ENCODE measurements at regions not wholly inside any gene's neighbourhood (a gene's known extent, or its start where the extent isn't known, plus 50 kb on each side); places are given as distances from the start of the nearest gene placed in this dataset.

- TF ChIP-seq TCF4 (CRISPR knock-in tag; IDR thresholded peaks at IDR 0.05; ENCODE audit: borderline replicate concordance) (no peak), RARB (CRISPR knock-in tag; IDR thresholded peaks at IDR 0.05) (no peak), ISL1 (CRISPR knock-in tag; IDR thresholded peaks at IDR 0.05) (no peak), ARNTL (CRISPR knock-in tag; IDR thresholded peaks at IDR 0.05; ENCODE audit: borderline replicate concordance, low read depth) (no peak), TOX (CRISPR knock-in tag; IDR thresholded peaks at IDR 0.05; ENCODE audit: borderline replicate concordance) (no peak), SNAI2 (CRISPR knock-in tag; IDR thresholded peaks at IDR 0.05) (no peak), OSR1 (CRISPR knock-in tag; IDR thresholded peaks at IDR 0.05) (no peak), ZFP30 (CRISPR knock-in tag; IDR thresholded peaks at IDR 0.05) (no peak)
- ATAC-seq: no peak
Measured at GRCh38 chr20:55153001-55153645, 677.7 kb downstream of the DOK5 start.

- no peak for ATAC-seq
- TF ChIP-seq GLIS3 (CRISPR knock-in tag; IDR thresholded peaks at IDR 0.05): no peak
- TF ChIP-seq ZNF565 (CRISPR knock-in tag; conservative IDR thresholded peaks at IDR 0.05; ENCODE audit: low read depth): no peak
- no peak for TF ChIP-seq CSRNP3 (CRISPR knock-in tag; IDR thresholded peaks at IDR 0.05)
- TF ChIP-seq TSHZ2 (CRISPR knock-in tag; IDR thresholded peaks at IDR 0.05): no peak
- TF ChIP-seq RARB (CRISPR knock-in tag; IDR thresholded peaks at IDR 0.05): no peak
- TF ChIP-seq ZC3H10 (CRISPR knock-in tag; IDR thresholded peaks at IDR 0.05): no peak
- no peak for TF ChIP-seq SNAI2 (CRISPR knock-in tag; IDR thresholded peaks at IDR 0.05)
- TF ChIP-seq TCF4 (CRISPR knock-in tag; IDR thresholded peaks at IDR 0.05; ENCODE audit: borderline replicate concordance): no peak
- no peak for TF ChIP-seq CSDC2 (CRISPR knock-in tag; IDR thresholded peaks at IDR 0.05)
- TF ChIP-seq ARNTL (CRISPR knock-in tag; IDR thresholded peaks at IDR 0.05; ENCODE audit: borderline replicate concordance, low read depth): no peak
- no peak for TF ChIP-seq CREB5 (CRISPR knock-in tag; IDR thresholded peaks at IDR 0.05; ENCODE audit: low read depth)
- TF ChIP-seq ISL1 (CRISPR knock-in tag; IDR thresholded peaks at IDR 0.05): no peak
- TF ChIP-seq ZFP30 (CRISPR knock-in tag; IDR thresholded peaks at IDR 0.05): no peak
- TF ChIP-seq PPARA (CRISPR knock-in tag; IDR thresholded peaks at IDR 0.05; ENCODE audit: borderline replicate concordance): no peak
Measured at GRCh38 chr20:55151171-55151570, 675.8 kb downstream of the DOK5 start.

GRCh38 chr20:55143601-55144000 is 668.2 kb downstream of the DOK5 start:
- no peak for TF ChIP-seq ZNF8 (CRISPR knock-in tag; IDR thresholded peaks at IDR 0.05)
- TF ChIP-seq CSRNP3 (CRISPR knock-in tag; IDR thresholded peaks at IDR 0.05): no peak
- no peak for TF ChIP-seq ESRRG (CRISPR knock-in tag; IDR thresholded peaks at IDR 0.05)
- TF ChIP-seq GLIS3 (CRISPR knock-in tag; IDR thresholded peaks at IDR 0.05): no peak
- no peak for TF ChIP-seq TCF4 (CRISPR knock-in tag; IDR thresholded peaks at IDR 0.05; ENCODE audit: borderline replicate concordance)
- no peak for TF ChIP-seq OSR1 (CRISPR knock-in tag; IDR thresholded peaks at IDR 0.05)
- no peak for TF ChIP-seq TOX (CRISPR knock-in tag; IDR thresholded peaks at IDR 0.05; ENCODE audit: borderline replicate concordance)
- TF ChIP-seq PPARA (CRISPR knock-in tag; IDR thresholded peaks at IDR 0.05; ENCODE audit: borderline replicate concordance): no peak
- no peak for ATAC-seq

- no peak for ATAC-seq
- TF ChIP-seq POU6F1 (CRISPR knock-in tag; IDR thresholded peaks at IDR 0.05; ENCODE audit: borderline replicate concordance, low read depth) (no peak), GLIS3 (CRISPR knock-in tag; IDR thresholded peaks at IDR 0.05) (no peak), ZC3H10 (CRISPR knock-in tag; IDR thresholded peaks at IDR 0.05) (no peak)
Measured at GRCh38 chr20:55142932-55143331, 667.5 kb downstream of the DOK5 start.

Measured in SK-N-SH treated with all-trans-retinoic acid at 6 μM for 48 hours (cell line).